H9 (cell line): ENCODE measurements at regions not wholly inside any gene's neighbourhood (a gene's known extent, or its start where the extent isn't known, plus 50 kb on each side); places are given as distances from the start of the nearest gene placed in this dataset.

ENCODE experiments used
- DNase-seq: peaks from one replicate; pipeline ENCODE4 v3.0.0-alpha.2; 2017
- H2AFZ ChIP-seq: one replicate; pipeline ENCODE4 v1.6.1; 2013; ENCODE audit warnings: mild to moderate bottlenecking, low read length, control low read depth, moderate library complexity
- H2AK5ac ChIP-seq: 2 replicates; pipeline ENCODE4 v1.6.1; 2013; ENCODE audit warnings: low read length, control low read depth, mixed read lengths; ENCODE audit not compliant: insufficient read length
- H2BK120ac ChIP-seq: one replicate; pipeline ENCODE4 v1.6.1; 2013; ENCODE audit warnings: low read depth, mild to moderate bottlenecking, low read length, control low read depth, inconsistent platforms; ENCODE audit not compliant: poor library complexity, severe bottlenecking
- H2BK12ac ChIP-seq: 2 replicates; pipeline ENCODE4 v1.6.1; 2013; ENCODE audit warnings: low read length, control low read depth, mixed read lengths, low read depth; ENCODE audit not compliant: insufficient read length
- H2BK15ac ChIP-seq: 2 replicates; pipeline ENCODE4 v1.6.1; 2013; ENCODE audit warnings: low read depth, low read length, control low read depth
- H2BK20ac ChIP-seq: one replicate; pipeline ENCODE4 v1.6.1; 2013; ENCODE audit warnings: low read depth, mild to moderate bottlenecking, low read length, control low read depth, inconsistent platforms; ENCODE audit not compliant: poor library complexity, severe bottlenecking
- H2BK5ac ChIP-seq: 2 replicates; pipeline ENCODE4 v1.6.1; 2013; ENCODE audit warnings: low read length, control low read depth, mixed read lengths; ENCODE audit not compliant: insufficient read length
- H3K14ac ChIP-seq: 2 replicates; pipeline ENCODE4 v1.6.1; 2013; ENCODE audit warnings: low read length, control low read depth; ENCODE audit not compliant: insufficient read depth
- H3K18ac ChIP-seq: 2 replicates; pipeline ENCODE4 v1.6.1; 2013; ENCODE audit warnings: low read depth, mild to moderate bottlenecking, mixed read lengths, low read length, control low read depth; ENCODE audit not compliant: insufficient read length
- H3K23ac ChIP-seq: 2 replicates; pipeline ENCODE4 v1.6.1; 2013; ENCODE audit warnings: low read length, control low read depth, mixed read lengths, low read depth; ENCODE audit not compliant: insufficient read length
- H3K23me2 ChIP-seq: 2 replicates; pipeline ENCODE4 v1.6.1; 2013; ENCODE audit warnings: low read depth, mild to moderate bottlenecking, mixed read lengths, low read length, control low read depth; ENCODE audit not compliant: insufficient read length, poor library complexity, severe bottlenecking
- H3K27ac ChIP-seq: 2 replicates; pipeline ENCODE4 v1.5.1; 2013; ENCODE audit warnings: low read length, control low read depth, mixed read lengths, low read depth; ENCODE audit not compliant: insufficient read length
- H3K27me3 ChIP-seq: 2 replicates; pipeline ENCODE4 v1.6.1; 2013; ENCODE audit warnings: low read length, control low read depth, inconsistent platforms; ENCODE audit not compliant: insufficient read depth
- H3K4ac ChIP-seq: 2 replicates; pipeline ENCODE4 v1.6.1; 2013; ENCODE audit warnings: low read depth, mild to moderate bottlenecking, control low read depth, inconsistent platforms, low read length, moderate library complexity
- H3K4me1 ChIP-seq: 2 replicates; pipeline ENCODE4 v1.6.1; 2013; ENCODE audit warnings: low read length, control low read depth, inconsistent platforms; ENCODE audit not compliant: insufficient read depth
- H3K4me2 ChIP-seq: 2 replicates; pipeline ENCODE4 v1.6.1; 2013; ENCODE audit warnings: low read length, control low read depth, mixed read lengths; ENCODE audit not compliant: insufficient read length, insufficient read depth
- H3K56ac ChIP-seq: 2 replicates; pipeline ENCODE4 v1.6.1; 2013; ENCODE audit warnings: low read depth, mild to moderate bottlenecking, mixed read lengths, low read length, control low read depth; ENCODE audit not compliant: insufficient read length
- H3K79me1 ChIP-seq: 2 replicates; pipeline ENCODE4 v1.6.1; 2013; ENCODE audit warnings: low read depth, mild to moderate bottlenecking, moderate library complexity, low read length, control low read depth, inconsistent platforms; ENCODE audit not compliant: insufficient read depth, poor library complexity, severe bottlenecking
- H3K79me2 ChIP-seq: 2 replicates; pipeline ENCODE4 v1.6.1; 2013; ENCODE audit warnings: low read length, control low read depth, inconsistent platforms; ENCODE audit not compliant: insufficient read depth
- H3K9ac ChIP-seq: 2 replicates; pipeline ENCODE4 v1.6.1; 2013; ENCODE audit warnings: low read length, control low read depth, mixed read lengths; ENCODE audit not compliant: insufficient read length; ENCODE audit errors: extremely low read depth
- H3K9me3 ChIP-seq: one replicate; pipeline ENCODE4 v1.6.1; 2013; ENCODE audit warnings: low read depth, low read length, inconsistent platforms; ENCODE audit not compliant: control insufficient read depth
- H3T11ph ChIP-seq: one replicate; pipeline ENCODE4 v1.6.1; 2013; ENCODE audit warnings: mild to moderate bottlenecking, low read length, control low read depth, inconsistent platforms
- H4K20me1 ChIP-seq: one replicate; pipeline ENCODE4 v1.6.1; 2013; ENCODE audit not compliant: control insufficient read depth, insufficient read length, insufficient read depth
- H4K5ac ChIP-seq: 2 replicates; pipeline ENCODE4 v1.6.1; 2013; ENCODE audit warnings: low read depth, mild to moderate bottlenecking, mixed read lengths, low read length, control low read depth; ENCODE audit not compliant: insufficient read length
- H4K8ac ChIP-seq: replicated peaks from 2 replicates; pipeline ENCODE4 v1.6.1; 2013; ENCODE audit warnings: low read length, control low read depth, mixed read lengths, low read depth; ENCODE audit not compliant: insufficient read length
- H4K91ac ChIP-seq: 2 replicates; pipeline ENCODE4 v1.6.1; 2013; ENCODE audit warnings: low read depth, mild to moderate bottlenecking, moderate library complexity, mixed read lengths, low read length, control low read depth; ENCODE audit not compliant: insufficient read length
- H3K27ac Mint-ChIP-seq, 3 experiments: 2 replicates in 2 of 3; 3 replicates in 1 of 3; pipeline ENCODE4 v1.8.0; 2020 to 2021; ENCODE audit warnings: mixed read lengths in 3 of 3, mild to moderate bottlenecking in 1 of 3, moderate library complexity in 1 of 3
- H3K27me3 Mint-ChIP-seq: 2 replicates; pipeline ENCODE4 v1.8.0; 2021; ENCODE audit warnings: low read depth, mild to moderate bottlenecking, moderate library complexity, mixed read lengths
- H3K36me3 Mint-ChIP-seq, 3 experiments: 2 replicates in 2 of 3; 3 replicates in 1 of 3; pipeline ENCODE4 v1.8.0; 2020 to 2021; ENCODE audit warnings: low read depth in 3 of 3, mixed read lengths in 3 of 3; ENCODE audit not compliant: insufficient read depth in 1 of 3
- H3K4me1 Mint-ChIP-seq, 2 experiments: 2 replicates each; pipeline ENCODE4 v1.8.0; 2020; ENCODE audit warnings: mixed read lengths in 2 of 2
- H3K4me3 Mint-ChIP-seq, 2 experiments: 2 replicates in 1 of 2; 3 replicates in 1 of 2; pipeline ENCODE4 v1.8.0; 2020 to 2021; ENCODE audit warnings: mild to moderate bottlenecking in 2 of 2, mixed read lengths in 2 of 2, moderate library complexity in 1 of 2
- H3K9me3 Mint-ChIP-seq, 2 experiments: 2 replicates in 1 of 2; 3 replicates in 1 of 2; pipeline ENCODE4 v1.8.0; 2020; ENCODE audit warnings: mild to moderate bottlenecking in 2 of 2, mixed read lengths in 2 of 2, moderate library complexity in 1 of 2
- WGBS: extraction: QIAGEN DNeasy Blood & Tissue Kit; methylation state at CpG from one replicate; pipeline ENCODE4 v1.1.7; 2013; ENCODE audit warnings: missing lambda C conversion rate, low lambda C conversion rate, mixed read lengths; ENCODE audit not compliant: insufficient read length; ENCODE audit errors: extremely low coverage; 5-methylcytosine and 5-hydroxymethylcytosine counted together
- TF ChIP-seq, protein P1 (sequence below): fragments of 200-600 bp; sonication (generic); conservative IDR thresholded peaks from 3 replicates; pipeline ENCODE4 v1.8.0; 2021; ENCODE audit warnings: antibody characterized with exemption, mild to moderate bottlenecking

GRCh38 chr13:40197936-40198595, 468.4 kb downstream of the FOXO1 start:
- H3K27ac ChIP-seq = no peak overlapping the region
- no peak overlapping the region for H2BK15ac ChIP-seq
- no peaks in the 10 kb centered on the region for H3K9me3 Mint-ChIP-seq
- no peaks in the 10 kb centered on the region for H3K9me3 ChIP-seq
- DNase-seq = no peak
- no peak overlapping the region for H3K14ac ChIP-seq
- no CpG with 5 or more reads among the region's 4 CpGs for WGBS
- no peak overlapping the region for H3K4ac ChIP-seq
- H3K4me3 Mint-ChIP-seq = no peak overlapping the region
- H2BK20ac ChIP-seq = no peak overlapping the region
- H3K27me3 ChIP-seq = no peaks in the 10 kb centered on the region
- no peaks in the 10 kb centered on the region for H3K4me1 ChIP-seq
- H3T11ph ChIP-seq = no peak overlapping the region
- no peak overlapping the region for H3K27ac Mint-ChIP-seq
- no peak overlapping the region for H3K56ac ChIP-seq
- H2BK12ac ChIP-seq = no peak overlapping the region
- no peak overlapping the region for H3K18ac ChIP-seq
- no peak overlapping the region for H3K23ac ChIP-seq
- no peak overlapping the region for H3K9ac ChIP-seq
- no peak overlapping the region for H2AFZ ChIP-seq
- no peaks in the 10 kb centered on the region for H3K36me3 Mint-ChIP-seq
- no peak overlapping the region for H2BK5ac ChIP-seq
- no peaks in the 10 kb centered on the region for H4K20me1 ChIP-seq
- peaks cover 3 to 4% of the 10 kb centered on the region in 2 experiments; a peak in 3 of 4 replicates for H3K4me1 Mint-ChIP-seq
- no peak overlapping the region for H4K8ac ChIP-seq
- TF ChIP-seq, protein P1, sequence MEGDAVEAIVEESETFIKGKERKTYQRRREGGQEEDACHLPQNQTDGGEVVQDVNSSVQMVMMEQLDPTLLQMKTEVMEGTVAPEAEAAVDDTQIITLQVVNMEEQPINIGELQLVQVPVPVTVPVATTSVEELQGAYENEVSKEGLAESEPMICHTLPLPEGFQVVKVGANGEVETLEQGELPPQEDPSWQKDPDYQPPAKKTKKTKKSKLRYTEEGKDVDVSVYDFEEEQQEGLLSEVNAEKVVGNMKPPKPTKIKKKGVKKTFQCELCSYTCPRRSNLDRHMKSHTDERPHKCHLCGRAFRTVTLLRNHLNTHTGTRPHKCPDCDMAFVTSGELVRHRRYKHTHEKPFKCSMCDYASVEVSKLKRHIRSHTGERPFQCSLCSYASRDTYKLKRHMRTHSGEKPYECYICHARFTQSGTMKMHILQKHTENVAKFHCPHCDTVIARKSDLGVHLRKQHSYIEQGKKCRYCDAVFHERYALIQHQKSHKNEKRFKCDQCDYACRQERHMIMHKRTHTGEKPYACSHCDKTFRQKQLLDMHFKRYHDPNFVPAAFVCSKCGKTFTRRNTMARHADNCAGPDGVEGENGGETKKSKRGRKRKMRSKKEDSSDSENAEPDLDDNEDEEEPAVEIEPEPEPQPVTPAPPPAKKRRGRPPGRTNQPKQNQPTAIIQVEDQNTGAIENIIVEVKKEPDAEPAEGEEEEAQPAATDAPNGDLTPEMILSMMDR = no peak
- no peak overlapping the region for H4K5ac ChIP-seq
- H4K91ac ChIP-seq = no peak overlapping the region
- H2AK5ac ChIP-seq = no peak overlapping the region
- no peaks in the 10 kb centered on the region for H3K23me2 ChIP-seq
- H3K27me3 Mint-ChIP-seq = no peaks in the 10 kb centered on the region; the same call in 1 of the 2 replicates
- H3K4me2 ChIP-seq = no peak overlapping the region
- no peaks in the 10 kb centered on the region for H3K79me2 ChIP-seq
- H2BK120ac ChIP-seq = no peak overlapping the region
- no peaks in the 10 kb centered on the region for H3K79me1 ChIP-seq
